ENCODE measurements at regions not wholly inside any gene's neighbourhood (a gene's known extent, or its start where the extent isn't known, plus 50 kb on each side); places are given as distances from the start of the nearest gene placed in this dataset.

- CTCF ChIA-PET: no interaction called here
Measured at GRCh38 chr9:107730666-107731065, 241.1 kb upstream of the KLF4 start.

GRCh38 chr9:107727086-107727780 lies 237.7 kb upstream of the KLF4 start:
- no peak for TF ChIP-seq CTCF (conservative IDR thresholded peaks at IDR 0.05; ENCODE audit: low read depth)
- DNase-seq (ENCODE audit: low spot score): no peak
- CTCF ChIA-PET: interaction anchor here (0.6 to 0.7 kb wide), 2 partner anchors 142 to 1277 kb away, joined by 3 to 4 read pairs; no protein-coding TSS in a partner anchor
- POLR2A ChIA-PET (ENCODE audit: low non-redundant PET): no interaction called here
- H3K27ac ChIP-seq: no peak overlapping the region

More at GRCh38 chr9:107730666-107731065, 241.1 kb upstream of the KLF4 start:
- no peak for TF ChIP-seq CTCF (conservative IDR thresholded peaks at IDR 0.05; ENCODE audit: low read depth)
- no peak overlapping the region for H3K27ac ChIP-seq
- DNase-seq (ENCODE audit: low spot score): no peak
- POLR2A ChIA-PET (ENCODE audit: low non-redundant PET): no interaction called here

- DNase-seq (ENCODE audit: low spot score): no peak
- H3K27ac ChIP-seq: no peak overlapping the region
- CTCF ChIA-PET: no interaction called here
- no peak for TF ChIP-seq CTCF (conservative IDR thresholded peaks at IDR 0.05; ENCODE audit: low read depth)
- POLR2A ChIA-PET (ENCODE audit: low non-redundant PET): no interaction called here
Measured at GRCh38 chr9:107723015-107723414, 233.4 kb upstream of the KLF4 start.

GRCh38 chr9:107721705-107722245 lies 232.2 kb upstream of the KLF4 start:
- no peak for DNase-seq (ENCODE audit: low spot score)

GRCh38 chr9:107720501-107720900 lies 230.9 kb upstream of the KLF4 start:
- H3K27ac ChIP-seq: no peak overlapping the region
- CTCF ChIA-PET: interaction anchor here (0.8 to 1.3 kb wide), 2 partner anchors 11 to 723 kb away, joined by 3 to 4 read pairs; no protein-coding TSS in a partner anchor
- no peak for TF ChIP-seq CTCF (conservative IDR thresholded peaks at IDR 0.05; ENCODE audit: low read depth)
- POLR2A ChIA-PET (ENCODE audit: low non-redundant PET): no interaction called here
- no peak for DNase-seq (ENCODE audit: low spot score)

More at GRCh38 chr9:107721705-107722245, 232.2 kb upstream of the KLF4 start:
- no peak overlapping the region for H3K27ac ChIP-seq
- ChIA-PET POLR2A (ENCODE audit: low non-redundant PET) (no interaction called here), CTCF (interaction anchor here (0.5 kb wide), 1 partner anchor 494 kb away, joined by 3 read pairs; no protein-coding TSS in a partner anchor)
- no peak for TF ChIP-seq CTCF (conservative IDR thresholded peaks at IDR 0.05; ENCODE audit: low read depth)

- TF ChIP-seq CTCF (conservative IDR thresholded peaks at IDR 0.05; ENCODE audit: low read depth): no peak
- no peak for DNase-seq (ENCODE audit: low spot score)
- ChIA-PET CTCF (no interaction called here), POLR2A (ENCODE audit: low non-redundant PET) (no interaction called here)
- H3K27ac ChIP-seq: no peak overlapping the region
Measured at GRCh38 chr9:107717529-107718314, 228.2 kb upstream of the KLF4 start.
